ENCODE measurements at regions not wholly inside any gene's neighbourhood (a gene's known extent, or its start where the extent isn't known, plus 50 kb on each side); places are given as distances from the start of the nearest gene placed in this dataset.
"Not testable (repeated sequence)": the region's sequence is repeated elsewhere in the genome, so short reads cannot be mapped to it uniquely, and the experiment has no call there.

- not testable (repeated sequence) for DNase-seq
Measured at GRCh38 chr2:89233931-89234330, 542.5 kb downstream of the RPIA start.

- DNase-seq, result not testable (repeated sequence)
Measured at GRCh38 chr2:89234818-89235466, 543.5 kb downstream of the RPIA start.

- DNase-seq, result not testable (repeated sequence)
Measured at GRCh38 chr2:89236832-89237450, 545.5 kb downstream of the RPIA start.

- DNase-seq, result not testable (repeated sequence)
Measured at GRCh38 chr2:89237783-89238182, 546.3 kb downstream of the RPIA start.

- DNase-seq, result not testable (repeated sequence)
Measured at GRCh38 chr2:89243114-89243700, 551.7 kb downstream of the RPIA start.

GRCh38 chr2:89244407-89244806 is 552.9 kb downstream of the RPIA start:
- DNase-seq, result not testable (repeated sequence)

GRCh38 chr2:89245478-89245877 is 554.0 kb downstream of the RPIA start:
- DNase-seq, result peak; percentile 14

GRCh38 chr2:89246027-89246426 is 554.6 kb downstream of the RPIA start:
- DNase-seq, result peak; percentile 86

GRCh38 chr2:89246620-89247019 is 555.1 kb downstream of the RPIA start:
- DNase-seq, result peak; percentile 17

- DNase-seq, result not testable (repeated sequence)
Measured at GRCh38 chr2:89255013-89255412, 563.5 kb downstream of the RPIA start.

- DNase-seq, result not testable (repeated sequence)
Measured at GRCh38 chr2:89273443-89273842, 582.0 kb downstream of the RPIA start.

- not testable (repeated sequence) for DNase-seq
Measured at GRCh38 chr2:89280536-89280935, 589.1 kb downstream of the RPIA start.

- not testable (repeated sequence) for DNase-seq
Measured at GRCh38 chr2:89286448-89287080, 595.1 kb downstream of the RPIA start.

GRCh38 chr2:89287084-89287483 is 595.6 kb downstream of the RPIA start:
- DNase-seq, result not testable (repeated sequence)

GRCh38 chr2:89291717-89292298 is 600.3 kb downstream of the RPIA start:
- DNase-seq, result not testable (repeated sequence)

- not testable (repeated sequence) for DNase-seq
Measured at GRCh38 chr2:89293399-89293798, 601.9 kb downstream of the RPIA start.

- not testable (repeated sequence) for DNase-seq
Measured at GRCh38 chr2:89294335-89294734, 602.9 kb downstream of the RPIA start.

GRCh38 chr2:89296820-89297398 is 605.4 kb downstream of the RPIA start:
- DNase-seq, result not testable (repeated sequence)

GRCh38 chr2:89299196-89299595 is 607.7 kb downstream of the RPIA start:
- not testable (repeated sequence) for DNase-seq

GRCh38 chr2:89305623-89306022 is 614.1 kb downstream of the RPIA start:
- peak; percentile 68 for DNase-seq

GRCh38 chr2:89306869-89307637 is 615.6 kb downstream of the RPIA start:
- DNase-seq, result peak; percentile 28

- DNase-seq, result not testable (repeated sequence)
Measured at GRCh38 chr2:89318990-89319389, 627.5 kb downstream of the RPIA start.

Measured in dermis blood vessel endothelial cell (primary cell).